Right atrium auricular region (tissue), 2 donors: ENCODE measurements at regions not wholly inside any gene's neighbourhood (a gene's known extent, or its start where the extent isn't known, plus 50 kb on each side); places are given as distances from the start of the nearest gene placed in this dataset.

Experiments used
- DNase-seq: peaks from one replicate; pipeline ENCODE4 v3.0.0-alpha.2; 2019; ENCODE audit warnings: low spot score
- H3K27ac ChIP-seq, 2 donors: fragments of 200-600 bp; sonication (generic); 1 replicate in 1 of 2; 2 replicates in 1 of 2; pipeline ENCODE4 v1.5.1; 2016 to 2019
- H3K27me3 ChIP-seq, 2 donors: fragments of 200-600 bp; sonication (generic); one replicate each; pipeline versions ENCODE4 v1.5.1 to v1.6.0; 2017 to 2019
- H3K36me3 ChIP-seq: fragments of 200-600 bp; sonication (generic); one replicate; pipeline ENCODE4 v1.5.1; 2016
- H3K4me1 ChIP-seq, 2 donors: fragments of 200-600 bp; sonication (generic); one replicate each; pipeline versions ENCODE4 v1.5.1 to v1.6.0; 2017 to 2019
- H3K4me3 ChIP-seq, 2 donors: fragments of 200-600 bp; sonication (generic); 1 replicate in 1 of 2; 2 replicates in 1 of 2; pipeline ENCODE4 v1.5.1; 2017 to 2019; ENCODE audit warnings: mild to moderate bottlenecking in 1 of 2, moderate library complexity in 1 of 2
- H3K9me3 ChIP-seq, 2 donors: fragments of 200-600 bp; sonication (generic); one replicate each; pipeline ENCODE4 v1.5.1; 2019
- CTCF ChIP-seq, 2 donors: fragments of 200-600 bp; sonication (generic); IDR thresholded peaks; one replicate each; pipeline ENCODE4 v1.5.1; 2019; ENCODE audit warnings: antibody characterized with exemption in 2 of 2

GRCh38 chr12:115758877-115759620, 518.4 kb downstream of the MED13L start:
- DNase-seq, result no peak
- Histone ChIP-seq H3K27me3 (no peaks in the 10 kb centered on the region), H3K27ac (no peak overlapping the region), H3K9me3 (no peaks in the 10 kb centered on the region), H3K4me1 (no peaks in the 10 kb centered on the region), H3K36me3 (no peaks in the 10 kb centered on the region), H3K4me3 (no peak overlapping the region)
- no peak for TF ChIP-seq CTCF (IDR thresholded peaks at IDR 0.05)

GRCh38 chr12:115758183-115758582, 519.3 kb downstream of the MED13L start:
- H3K4me3 ChIP-seq, result no peak overlapping the region
- H3K4me1 ChIP-seq, result no peaks in the 10 kb centered on the region
- no peaks in the 10 kb centered on the region for H3K27me3 ChIP-seq
- TF ChIP-seq CTCF (IDR thresholded peaks at IDR 0.05), result no peak
- no peaks in the 10 kb centered on the region for H3K9me3 ChIP-seq
- no peak for DNase-seq
- no peaks in the 10 kb centered on the region for H3K36me3 ChIP-seq
- no peak overlapping the region for H3K27ac ChIP-seq

- H3K36me3 ChIP-seq, result no peaks in the 10 kb centered on the region
- no peaks in the 10 kb centered on the region for H3K9me3 ChIP-seq
- TF ChIP-seq CTCF (IDR thresholded peaks at IDR 0.05), result no peak
- H3K4me1 ChIP-seq, result peaks cover 0 to 4% of the 10 kb centered on the region in 2 donors
- no peaks in the 10 kb centered on the region for H3K27me3 ChIP-seq
- no peak overlapping the region for H3K27ac ChIP-seq
- no peak for DNase-seq
- no peak overlapping the region for H3K4me3 ChIP-seq
Observed at GRCh38 chr12:115756804-115757203, 520.7 kb downstream of the MED13L start.

GRCh38 chr12:115756271-115756670, 521.2 kb downstream of the MED13L start:
- no peaks in the 10 kb centered on the region for H3K9me3 ChIP-seq
- H3K36me3 ChIP-seq, result no peaks in the 10 kb centered on the region
- no peak overlapping the region for H3K27ac ChIP-seq
- DNase-seq, result no peak
- no peaks in the 10 kb centered on the region for H3K27me3 ChIP-seq
- no peak overlapping the region for H3K4me3 ChIP-seq
- TF ChIP-seq CTCF (IDR thresholded peaks at IDR 0.05), result no peak
- H3K4me1 ChIP-seq, result peaks cover 0 to 4% of the 10 kb centered on the region in 2 donors

GRCh38 chr12:115755725-115756085, 521.8 kb downstream of the MED13L start:
- Histone ChIP-seq H3K9me3 (no peaks in the 10 kb centered on the region), H3K27ac (no peak overlapping the region), H3K4me1 (peaks cover 0 to 4% of the 10 kb centered on the region in 2 donors), H3K27me3 (no peaks in the 10 kb centered on the region), H3K4me3 (no peak overlapping the region), H3K36me3 (no peaks in the 10 kb centered on the region)
- no peak for TF ChIP-seq CTCF (IDR thresholded peaks at IDR 0.05)
- no peak for DNase-seq
